H1 (cell line): ENCODE measurements at regions not wholly inside any gene's neighbourhood (a gene's known extent, or its start where the extent isn't known, plus 50 kb on each side); places are given as distances from the start of the nearest gene placed in this dataset.

Experiments used
- CEBPB ChIP-seq: IDR thresholded peaks from 2 replicates; pipeline ENCODE4 v1.6.1; 2012; ENCODE audit warnings: low read depth, low read length
- EP300 ChIP-seq, 2 experiments: IDR thresholded peaks; 1 replicate in 1 of 2; 2 replicates in 1 of 2; pipeline ENCODE4 v1.6.1; 2011 to 2012; ENCODE audit warnings: low read depth in 2 of 2, low read length in 2 of 2, mild to moderate bottlenecking in 2 of 2, borderline replicate concordance in 1 of 2, inconsistent platforms in 1 of 2, moderate library complexity in 1 of 2
- JUN ChIP-seq: IDR thresholded peaks from 2 replicates; pipeline ENCODE4 v1.6.1; 2011; ENCODE audit warnings: low read depth, mild to moderate bottlenecking, improper control_type of control experiment, low read length
- MAX ChIP-seq: IDR thresholded peaks from 2 replicates; pipeline ENCODE4 v1.6.1; 2012; ENCODE audit warnings: inconsistent platforms
- POLR2A ChIP-seq, 2 experiments: IDR thresholded peaks; 1 replicate in 1 of 2; 2 replicates in 1 of 2; pipeline ENCODE4 v1.6.1; 2011; ENCODE audit warnings: low read depth in 2 of 2, low read length in 2 of 2, mild to moderate bottlenecking in 2 of 2; ENCODE audit errors: control extremely low read depth in 1 of 2
- TAF1 ChIP-seq: IDR thresholded peaks from 2 replicates; pipeline ENCODE4 v1.6.1; 2011; ENCODE audit warnings: mild to moderate bottlenecking, low read depth, low read length

- TF ChIP-seq POLR2A (IDR thresholded peaks at IDR 0.05; ENCODE audit: control extremely low read depth in 1 of 2, low read depth in 2 of 2, low read length in 2 of 2) (no peak), TAF1 (no peak), EP300 (IDR thresholded peaks at IDR 0.05; ENCODE audit: borderline replicate concordance in 1 of 2, low read depth in 2 of 2, low read length in 2 of 2) (no peak), MAX (no peak), CEBPB (no peak), JUN (no peak)
Observed at GRCh38 chrX:16517039-16517605, 132.8 kb upstream of the S100G start.
